ENCODE measurements at regions not wholly inside any gene's neighbourhood (a gene's known extent, or its start where the extent isn't known, plus 50 kb on each side); places are given as distances from the start of the nearest gene placed in this dataset.

GRCh38 chr1:40922969-40923368 is 56.5 kb upstream of the CTPS1 start:
- ATAC-seq: no peak
- no TSS peak for BruUV-seq (replicated peaks)
- TF ChIP-seq PKNOX1 (IDR thresholded peaks at IDR 0.05): no peak
- no peak for TF ChIP-seq ZBTB2 (IDR thresholded peaks at IDR 0.05)
- no peak for TF ChIP-seq ELF4 (CRISPR knock-in tag; IDR thresholded peaks at IDR 0.05)
- no peak for TF ChIP-seq ZBTB49 (CRISPR knock-in tag; IDR thresholded peaks at IDR 0.05; ENCODE audit: borderline replicate concordance)
- no peak for TF ChIP-seq ZFP91 (CRISPR knock-in tag; IDR thresholded peaks at IDR 0.05)
- TF ChIP-seq ZBTB33 (CRISPR knock-in tag; IDR thresholded peaks at IDR 0.05): no peak
- TF ChIP-seq U2AF2 (optimal IDR thresholded peaks at IDR 0.05; ENCODE audit: low read depth, low read length): no peak
- TF ChIP-seq NRF1 (conservative IDR thresholded peaks at IDR 0.05 in 1 of 2, IDR thresholded peaks at IDR 0.05 in 1 of 2): no peak
- TF ChIP-seq ZNF444 (CRISPR knock-in tag; IDR thresholded peaks at IDR 0.05): no peak
- TF ChIP-seq HMGN3 (IDR thresholded peaks at IDR 0.05; ENCODE audit: borderline replicate concordance, extremely low read depth, insufficient read length, low read depth, low read length): no peak
- TF ChIP-seq MCM3 (IDR thresholded peaks at IDR 0.05): no peak

More at GRCh38 chr1:40922969-40923368, 56.5 kb upstream of the CTPS1 start:
- Histone ChIP-seq H3K4me1 (replicated peaks in 1 of 2; ENCODE audit: control insufficient read depth in 2 of 2, insufficient read depth in 2 of 2, low read length in 2 of 2) (peaks cover 0 to 3% of the 10 kb centered on the region in 2 experiments; a peak in 2 of 5 replicates), H2AFZ (ENCODE audit: low read depth, low read length) (no peak overlapping the region), H3K9me3 (replicated peaks; ENCODE audit: control insufficient read depth, insufficient read depth, low read depth, low read length) (no peaks in the 10 kb centered on the region), H3K27ac (ENCODE audit: extremely low read depth, low read depth, low read length) (no peak overlapping the region), H3K36me3 (ENCODE audit: control insufficient read depth, insufficient read depth, low read length) (no peaks in the 10 kb centered on the region), H3K9ac (ENCODE audit: insufficient read depth in 1 of 2, low read depth in 2 of 2, low read length in 2 of 2) (0 out of 4 replicates have a peak overlapping the region, but pooled peaks of 1 of the 2 experiments have one; percentile 15), H3K9me1 (ENCODE audit: control insufficient read depth, insufficient read depth, low read length) (no peaks in the 10 kb centered on the region), H3K27me3 (ENCODE audit: control insufficient read depth in 2 of 2, insufficient read depth in 2 of 2, low read length in 2 of 2) (peaks cover 5 to 9% of the 10 kb centered on the region in 2 experiments; a peak in 3 of 5 replicates), H3K79me2 (ENCODE audit: control insufficient read depth, insufficient read depth, low read length) (no peaks in the 10 kb centered on the region), H3K4me2 (ENCODE audit: insufficient read depth, low read length) (no peak overlapping the region), H3K4me3 (no peak overlapping the region), H4K20me1 (replicated peaks; ENCODE audit: control insufficient read depth, insufficient read depth, low read length) (no peaks in the 10 kb centered on the region)
- intact Hi-C loops (cut with micrococcal nuclease) (no loop called here), in situ Hi-C loops (cut with MboI) (no loop called here)
- DNase-seq (ENCODE audit: extremely low read depth in 1 of 4, low spot score in 3 of 4) (no peak), FAIRE-seq (no peak)
- POLR2A ChIA-PET: interaction anchor here (0.7 to 1.8 kb wide), 5 partner anchors 9 to 103 kb away, joined by 3 to 6 read pairs (median 4); no protein-coding TSS in a partner anchor
- CTCF ChIA-PET (ENCODE audit: low intra/inter-chr PET ratio): interaction anchor here (0.9 kb wide), 1 partner anchor 9 kb away, joined by 3 read pairs; no protein-coding TSS in a partner anchor
- WGBS (ENCODE audit: insufficient coverage, low coverage, missing lambda C conversion rate): 37% methylated on average over 11 of the region's 11 CpGs

Data from K562 (cell line).